ENCODE measurements at regions not wholly inside any gene's neighbourhood (a gene's known extent, or its start where the extent isn't known, plus 50 kb on each side); places are given as distances from the start of the nearest gene placed in this dataset.
"Not testable (repeated sequence)": the region's sequence is repeated elsewhere in the genome, so short reads cannot be mapped to it uniquely, and the experiment has no call there.

DNA sequence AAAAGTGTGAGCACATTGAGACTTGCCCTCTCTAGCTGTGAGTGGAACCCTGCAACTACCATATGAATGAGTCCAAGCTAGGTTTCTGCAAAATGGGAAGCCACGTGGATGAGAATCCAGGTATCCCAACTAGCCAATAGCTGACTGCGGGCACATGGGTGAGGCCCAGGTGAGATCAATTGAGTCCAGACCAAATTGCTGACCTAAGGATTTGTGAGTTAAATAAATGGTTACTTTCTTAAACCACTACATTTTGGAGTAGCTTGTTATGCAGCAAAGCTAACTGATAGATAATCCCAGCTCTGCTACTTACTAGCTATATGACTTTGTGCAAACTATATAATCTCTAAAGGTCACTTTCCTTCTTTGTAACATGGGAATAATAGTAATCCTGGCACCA, 150.3 kb upstream of the LCORL start:
- TF ChIP-seq, protein P1, sequence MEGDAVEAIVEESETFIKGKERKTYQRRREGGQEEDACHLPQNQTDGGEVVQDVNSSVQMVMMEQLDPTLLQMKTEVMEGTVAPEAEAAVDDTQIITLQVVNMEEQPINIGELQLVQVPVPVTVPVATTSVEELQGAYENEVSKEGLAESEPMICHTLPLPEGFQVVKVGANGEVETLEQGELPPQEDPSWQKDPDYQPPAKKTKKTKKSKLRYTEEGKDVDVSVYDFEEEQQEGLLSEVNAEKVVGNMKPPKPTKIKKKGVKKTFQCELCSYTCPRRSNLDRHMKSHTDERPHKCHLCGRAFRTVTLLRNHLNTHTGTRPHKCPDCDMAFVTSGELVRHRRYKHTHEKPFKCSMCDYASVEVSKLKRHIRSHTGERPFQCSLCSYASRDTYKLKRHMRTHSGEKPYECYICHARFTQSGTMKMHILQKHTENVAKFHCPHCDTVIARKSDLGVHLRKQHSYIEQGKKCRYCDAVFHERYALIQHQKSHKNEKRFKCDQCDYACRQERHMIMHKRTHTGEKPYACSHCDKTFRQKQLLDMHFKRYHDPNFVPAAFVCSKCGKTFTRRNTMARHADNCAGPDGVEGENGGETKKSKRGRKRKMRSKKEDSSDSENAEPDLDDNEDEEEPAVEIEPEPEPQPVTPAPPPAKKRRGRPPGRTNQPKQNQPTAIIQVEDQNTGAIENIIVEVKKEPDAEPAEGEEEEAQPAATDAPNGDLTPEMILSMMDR (conservative IDR thresholded peaks at IDR 0.05; ENCODE audit: low read depth, low read length) = no peak
- no peak for DNase-seq (ENCODE audit: low read depth)
- no peak overlapping the region for H3K4me3 ChIP-seq (ENCODE audit: low read depth, low read length)

DNA sequence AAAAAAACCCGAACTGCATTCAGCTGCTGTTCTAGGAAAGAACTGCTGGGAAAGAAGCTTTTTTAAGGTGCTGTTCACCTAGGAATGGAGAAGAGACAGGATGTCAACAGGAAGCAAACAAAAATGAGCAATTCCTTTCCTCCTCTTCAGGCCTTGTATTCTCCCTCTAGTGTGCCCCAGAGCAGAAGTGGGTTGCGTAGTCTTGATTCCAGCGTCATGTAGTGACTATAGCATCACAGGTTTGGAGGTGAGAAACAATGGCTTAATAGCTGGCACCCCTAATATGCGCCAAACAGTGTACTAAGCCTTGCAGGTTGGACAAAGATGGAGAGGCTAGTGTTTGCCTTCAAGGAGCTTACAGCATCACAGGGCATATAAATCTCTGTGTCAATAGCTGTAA, 146.3 kb upstream of the LCORL start:
- DNase-seq (ENCODE audit: low read depth) = no peak
- TF ChIP-seq, protein P1 (conservative IDR thresholded peaks at IDR 0.05; ENCODE audit: low read depth, low read length) = no peak
- no peak overlapping the region for H3K4me3 ChIP-seq (ENCODE audit: low read depth, low read length)

DNA sequence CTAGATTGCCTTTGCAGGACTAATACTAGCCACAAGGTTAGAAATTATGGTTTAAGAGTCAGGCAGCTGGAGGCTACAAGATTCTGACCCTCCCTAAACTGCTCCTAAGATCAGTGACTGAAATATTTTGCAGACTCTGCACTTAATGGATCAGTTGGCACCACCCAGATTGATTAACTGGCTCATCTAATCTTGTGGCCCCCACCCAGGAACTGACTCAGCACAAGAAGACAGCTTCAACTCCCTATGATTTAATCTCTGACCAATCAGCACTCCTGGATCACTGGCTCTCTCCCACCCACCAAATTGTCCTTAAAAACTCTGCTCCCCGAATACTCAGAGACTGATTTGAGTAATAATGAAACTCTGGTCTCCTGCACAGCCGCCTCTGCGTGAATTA, 145.4 kb upstream of the LCORL start:
- TF ChIP-seq, protein P1 (conservative IDR thresholded peaks at IDR 0.05; ENCODE audit: low read depth, low read length) = no peak
- no peak for DNase-seq (ENCODE audit: low read depth)
- no peak overlapping the region for H3K4me3 ChIP-seq (ENCODE audit: low read depth, low read length)

DNA sequence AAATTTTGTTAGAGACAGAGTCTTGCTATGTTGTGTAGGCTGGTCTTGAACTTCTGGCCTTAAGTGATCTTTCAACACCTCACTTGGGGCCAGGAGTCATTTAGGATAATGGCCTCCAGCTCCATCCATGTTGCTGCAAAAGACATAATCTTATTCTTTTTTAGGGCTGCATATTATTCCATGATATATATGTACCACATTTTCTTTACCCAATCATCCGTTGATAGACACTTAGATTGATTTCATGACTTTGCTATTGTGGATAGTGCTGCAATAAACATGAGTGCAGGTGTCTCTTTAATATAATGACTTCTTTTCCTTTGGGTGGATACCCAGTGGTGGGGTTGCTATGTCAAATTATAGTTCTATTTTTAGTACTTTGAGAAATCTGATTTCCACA, 140.9 kb upstream of the LCORL start:
- H3K4me3 ChIP-seq (ENCODE audit: low read depth, low read length) = no peak overlapping the region
- TF ChIP-seq, protein P1 (conservative IDR thresholded peaks at IDR 0.05; ENCODE audit: low read depth, low read length) = no peak
- no peak for DNase-seq (ENCODE audit: low read depth)

DNA sequence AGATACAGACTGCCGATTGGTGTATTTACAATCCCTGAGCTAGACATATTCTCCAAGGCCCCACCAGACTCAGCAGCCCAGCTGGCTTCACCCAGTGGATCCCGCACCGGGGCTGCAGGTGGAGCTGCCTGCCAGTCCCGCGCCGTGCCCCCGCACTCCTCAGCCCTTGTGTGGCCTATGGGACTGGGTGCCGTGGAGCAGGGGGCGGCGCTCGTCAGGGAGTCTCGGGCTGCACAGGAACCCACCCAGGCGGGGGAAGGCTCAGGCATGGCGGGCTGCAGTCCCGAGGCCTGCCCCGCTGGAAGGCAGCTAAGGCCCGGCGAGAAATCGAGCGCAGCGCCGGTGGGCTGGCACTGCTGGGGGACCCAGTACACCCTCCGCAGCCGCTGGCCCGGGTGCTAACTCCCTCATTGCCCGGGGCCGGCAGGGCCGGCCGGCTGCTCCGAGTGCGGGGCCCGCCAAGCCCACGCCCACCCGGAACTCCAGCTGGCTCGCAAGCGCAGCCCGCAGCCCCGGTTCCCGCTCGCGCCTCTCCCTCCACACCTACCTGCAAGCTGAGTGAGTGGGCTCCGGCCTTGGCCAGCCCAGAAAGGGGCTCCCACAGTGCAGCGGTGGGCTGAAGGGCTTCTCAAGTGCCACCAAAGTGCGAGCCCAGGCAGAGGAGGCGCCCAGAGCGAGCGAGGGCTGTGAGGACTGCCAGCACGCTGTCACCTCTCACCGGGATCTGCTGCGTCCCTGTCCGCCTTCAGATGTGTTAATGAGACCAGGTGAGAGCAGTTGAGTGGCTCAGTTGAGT, 137.8 kb upstream of the LCORL start:
- DNase-seq (ENCODE audit: low read depth); H3K4me3 ChIP-seq (ENCODE audit: low read depth, low read length): not testable (repeated sequence)

DNA sequence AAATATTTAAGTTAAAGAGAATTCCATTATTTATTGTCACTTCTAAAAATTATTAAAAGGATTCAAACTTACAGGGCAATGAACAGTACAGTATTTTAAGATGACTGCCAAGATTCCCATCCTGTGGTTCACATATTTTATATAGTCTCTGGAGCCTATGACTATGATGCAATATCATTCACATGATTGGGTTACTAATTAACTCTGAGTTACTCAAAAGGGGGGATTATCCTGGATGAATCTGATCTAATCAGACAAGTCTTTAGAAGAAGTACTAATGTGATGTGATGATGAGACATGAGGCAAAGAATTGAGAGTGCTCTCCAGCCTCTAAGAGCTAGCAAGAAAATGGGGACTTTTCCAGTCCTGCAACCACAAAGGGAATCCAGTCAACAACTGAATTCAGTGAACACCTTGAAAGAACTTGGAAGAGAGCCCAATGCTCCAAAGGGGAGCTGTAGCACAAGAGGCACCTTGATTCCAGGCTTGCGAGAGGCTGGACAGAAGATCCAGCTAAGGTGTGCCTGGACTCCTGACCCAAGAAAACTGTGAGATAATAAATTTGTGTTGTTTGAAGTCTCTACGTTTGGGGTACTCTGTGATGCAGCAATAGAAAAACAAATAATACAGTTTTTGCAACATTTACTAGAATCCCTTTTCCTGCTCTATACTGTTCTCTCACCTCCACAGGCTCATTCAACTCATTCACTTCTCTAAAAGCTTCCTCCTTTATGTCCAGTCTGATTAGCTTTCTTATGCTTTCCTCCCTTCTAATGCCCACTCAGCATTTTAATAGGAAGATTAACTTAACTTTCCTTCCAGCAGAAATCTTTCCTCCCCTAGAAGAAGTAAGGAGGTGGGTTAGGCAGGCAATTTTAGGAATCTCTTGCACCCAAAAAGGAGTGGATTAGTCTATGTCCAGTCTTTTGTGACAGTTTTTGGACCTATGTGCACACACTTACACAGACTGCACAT, 133.8 kb upstream of the LCORL start:
- DNase-seq (ENCODE audit: low read depth) = peak; percentile 53
- TF ChIP-seq, protein P1 (conservative IDR thresholded peaks at IDR 0.05; ENCODE audit: low read depth, low read length) = no peak

DNA sequence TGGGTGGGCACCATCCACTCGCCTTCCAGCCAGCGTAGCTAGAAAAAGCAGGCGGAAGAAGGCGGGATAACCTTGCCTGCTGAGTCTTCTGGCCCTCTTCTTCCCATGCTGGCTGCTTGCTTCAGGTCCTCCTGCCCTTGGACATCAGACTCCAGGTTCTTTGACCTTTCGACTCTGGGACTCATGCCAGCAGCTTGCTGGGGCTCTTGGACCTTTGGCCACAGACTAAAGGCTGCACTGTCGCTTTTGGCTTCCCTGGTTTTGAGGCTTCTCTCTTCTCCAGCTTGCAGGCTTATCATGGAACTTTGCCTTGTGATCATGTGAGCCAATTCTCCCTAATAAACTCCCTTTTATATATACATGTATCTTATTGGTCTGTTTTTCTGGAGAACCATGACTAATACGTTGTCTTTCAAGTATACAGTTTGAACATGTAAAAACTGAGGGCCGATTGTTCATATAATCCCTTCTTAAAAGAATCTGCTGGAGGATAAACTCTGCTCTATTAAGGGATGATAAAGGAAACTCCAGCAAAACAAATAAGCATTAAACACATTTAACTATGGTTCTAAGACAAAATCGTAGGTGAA, 116.6 kb upstream of the LCORL start:
- TF ChIP-seq, protein P1 (conservative IDR thresholded peaks at IDR 0.05; ENCODE audit: low read depth, low read length) = no peak
- no peak overlapping the region for H3K4me3 ChIP-seq (ENCODE audit: low read depth, low read length)
- DNase-seq (ENCODE audit: low read depth) = no peak

More for the DNA sequence above, 133.8 kb upstream of the LCORL start:
- H3K4me3 ChIP-seq (ENCODE audit: low read depth, low read length) = no peak overlapping the region
